Spinal cord (tissue), 9 donors: ENCODE measurements at regions not wholly inside any gene's neighbourhood (a gene's known extent, or its start where the extent isn't known, plus 50 kb on each side); places are given as distances from the start of the nearest gene placed in this dataset.
"Not testable (repeated sequence)": the region's sequence is repeated elsewhere in the genome, so short reads cannot be mapped to it uniquely, and the experiment has no call there.

Experiments
- DNase-seq, 6 donors: peaks; one replicate each; pipeline versions ENCODE4 v3.0.0 to v3.0.0-alpha.2; 2013 to 2015; ENCODE audit warnings: low spot score in 6 of 6, low read depth in 4 of 6
- H3K27ac ChIP-seq: one replicate; pipeline ENCODE4 v1.5.1; 2013; ENCODE audit warnings: low read depth, low read length, control low read depth
- H3K27me3 ChIP-seq: one replicate; pipeline ENCODE4 v1.6.1; 2013; ENCODE audit warnings: low read length; ENCODE audit not compliant: control insufficient read depth, insufficient read depth
- H3K36me3 ChIP-seq: one replicate; pipeline ENCODE4 v1.6.1; 2013; ENCODE audit warnings: low read length; ENCODE audit not compliant: control insufficient read depth, insufficient read depth
- H3K4me1 ChIP-seq: one replicate; pipeline ENCODE4 v1.6.1; 2013; ENCODE audit warnings: low read length; ENCODE audit not compliant: control insufficient read depth, insufficient read depth
- H3K4me3 ChIP-seq: one replicate; pipeline ENCODE4 v1.5.1; 2013; ENCODE audit warnings: low read depth, low read length, control low read depth
- H3K9me3 ChIP-seq: one replicate; pipeline ENCODE4 v1.6.1; 2013; ENCODE audit warnings: low read length; ENCODE audit not compliant: control insufficient read depth, insufficient read depth
- WGBS: methylation state at CpG from one replicate; pipeline ENCODE4 v1.1.5; 2013; ENCODE audit warnings: missing lambda C conversion rate; ENCODE audit not compliant: insufficient coverage; 5-methylcytosine and 5-hydroxymethylcytosine counted together
- donor health status: healthy.

- not testable (repeated sequence) for H3K9me3 ChIP-seq, DNase-seq, H3K4me1 ChIP-seq, H3K27me3 ChIP-seq, H3K27ac ChIP-seq, H3K36me3 ChIP-seq, H3K4me3 ChIP-seq
- 93% methylated on average over 20 of the region's 21 CpGs for WGBS
Observed at GRCh38 chr1:190837200-190837599, 359.5 kb upstream of the BRINP3 start.

GRCh38 chr1:190837888-190838287 lies 360.2 kb upstream of the BRINP3 start:
- H3K27me3 ChIP-seq = no peaks in the 10 kb centered on the region
- no peak overlapping the region for H3K4me3 ChIP-seq
- WGBS = 64% methylated on average over 1 of the region's 3 CpGs

GRCh38 chr1:190847166-190847565 lies 369.5 kb upstream of the BRINP3 start:
- Histone ChIP-seq H3K4me3 (no peak overlapping the region), H3K9me3 (no peaks in the 10 kb centered on the region), H3K27ac (no peak overlapping the region), H3K27me3 (no peaks in the 10 kb centered on the region), H3K36me3 (no peaks in the 10 kb centered on the region), H3K4me1 (no peaks in the 10 kb centered on the region)
- no CpG with 5 or more reads among the region's 4 CpGs for WGBS
- DNase-seq = no peak

More at GRCh38 chr1:190837888-190838287, 360.2 kb upstream of the BRINP3 start:
- H3K4me1 ChIP-seq = no peaks in the 10 kb centered on the region
- no peaks in the 10 kb centered on the region for H3K9me3 ChIP-seq
- DNase-seq = no peak
- no peak overlapping the region for H3K27ac ChIP-seq
- H3K36me3 ChIP-seq = no peaks in the 10 kb centered on the region

GRCh38 chr1:190849346-190849745 lies 371.7 kb upstream of the BRINP3 start:
- Histone ChIP-seq H3K4me1 (no peaks in the 10 kb centered on the region), H3K9me3 (no peaks in the 10 kb centered on the region), H3K27me3 (no peaks in the 10 kb centered on the region), H3K4me3 (no peak overlapping the region), H3K36me3 (no peaks in the 10 kb centered on the region), H3K27ac (no peak overlapping the region)
- peak in 1 of 6 donors; percentile 2 for DNase-seq
- WGBS = 58% methylated on average over 3 of the region's 4 CpGs

GRCh38 chr1:190852611-190853010 lies 374.9 kb upstream of the BRINP3 start:
- Histone ChIP-seq H3K27me3 (no peaks in the 10 kb centered on the region), H3K36me3 (no peaks in the 10 kb centered on the region), H3K4me1 (no peaks in the 10 kb centered on the region), H3K27ac (no peak overlapping the region), H3K9me3 (no peaks in the 10 kb centered on the region), H3K4me3 (no peak overlapping the region)
- WGBS = 100% methylated on average over 1 of the region's 2 CpGs
- DNase-seq = no peak

- WGBS = 58% methylated on average over 1 of the region's 2 CpGs
- H3K27me3 ChIP-seq = no peaks in the 10 kb centered on the region
- H3K4me1 ChIP-seq = no peaks in the 10 kb centered on the region
- H3K36me3 ChIP-seq = no peaks in the 10 kb centered on the region
- no peak overlapping the region for H3K27ac ChIP-seq
- no peaks in the 10 kb centered on the region for H3K9me3 ChIP-seq
- H3K4me3 ChIP-seq = no peak overlapping the region
- DNase-seq = no peak
Observed at GRCh38 chr1:190858140-190858539, 380.5 kb upstream of the BRINP3 start.

GRCh38 chr1:190864013-190864641 lies 386.5 kb upstream of the BRINP3 start:
- no peak overlapping the region for H3K27ac ChIP-seq
- no peak overlapping the region for H3K4me3 ChIP-seq
- 100% methylated on average over 2 of the region's 3 CpGs for WGBS
- no peaks in the 10 kb centered on the region for H3K4me1 ChIP-seq
- H3K9me3 ChIP-seq = no peaks in the 10 kb centered on the region
- DNase-seq = no peak
- H3K27me3 ChIP-seq = no peaks in the 10 kb centered on the region
- no peaks in the 10 kb centered on the region for H3K36me3 ChIP-seq

GRCh38 chr1:190880352-190880751 lies 402.7 kb upstream of the BRINP3 start:
- no peaks in the 10 kb centered on the region for H3K4me1 ChIP-seq
- H3K4me3 ChIP-seq = no peak overlapping the region
- no peak overlapping the region for H3K27ac ChIP-seq
- H3K27me3 ChIP-seq = no peaks in the 10 kb centered on the region
- H3K36me3 ChIP-seq = no peaks in the 10 kb centered on the region
- no CpG with 5 or more reads among the region's 3 CpGs for WGBS
- H3K9me3 ChIP-seq = no peaks in the 10 kb centered on the region
- no peak for DNase-seq

- Histone ChIP-seq H3K27ac (no peak overlapping the region), H3K9me3 (no peaks in the 10 kb centered on the region), H3K27me3 (no peaks in the 10 kb centered on the region), H3K4me3 (no peak overlapping the region), H3K36me3 (no peaks in the 10 kb centered on the region), H3K4me1 (no peaks in the 10 kb centered on the region)
- no CpG with 5 or more reads among the region's 3 CpGs for WGBS
- peak in 1 of 6 donors; percentile 20 for DNase-seq
Observed at GRCh38 chr1:190881064-190881463, 403.4 kb upstream of the BRINP3 start.

- Histone ChIP-seq H3K4me3 (no peak overlapping the region), H3K9me3 (no peaks in the 10 kb centered on the region), H3K27ac (no peak overlapping the region), H3K4me1 (no peaks in the 10 kb centered on the region), H3K27me3 (no peaks in the 10 kb centered on the region), H3K36me3 (no peaks in the 10 kb centered on the region)
- WGBS = 86% methylated on average over 1 of the region's 2 CpGs
- no peak for DNase-seq
Observed at GRCh38 chr1:190897233-190897632, 419.6 kb upstream of the BRINP3 start.
